Medulla oblongata (tissue), 1 donor: ENCODE measurements at regions not wholly inside any gene's neighbourhood (a gene's known extent, or its start where the extent isn't known, plus 50 kb on each side); places are given as distances from the start of the nearest gene placed in this dataset.
"Not testable (repeated sequence)": the region's sequence is repeated elsewhere in the genome, so short reads cannot be mapped to it uniquely, and the experiment has no call there.

Source experiments
- DNase-seq: peaks from one replicate; pipeline ENCODE4 v3.0.0-alpha.2; 2015; ENCODE audit errors: extremely low spot score

DNA sequence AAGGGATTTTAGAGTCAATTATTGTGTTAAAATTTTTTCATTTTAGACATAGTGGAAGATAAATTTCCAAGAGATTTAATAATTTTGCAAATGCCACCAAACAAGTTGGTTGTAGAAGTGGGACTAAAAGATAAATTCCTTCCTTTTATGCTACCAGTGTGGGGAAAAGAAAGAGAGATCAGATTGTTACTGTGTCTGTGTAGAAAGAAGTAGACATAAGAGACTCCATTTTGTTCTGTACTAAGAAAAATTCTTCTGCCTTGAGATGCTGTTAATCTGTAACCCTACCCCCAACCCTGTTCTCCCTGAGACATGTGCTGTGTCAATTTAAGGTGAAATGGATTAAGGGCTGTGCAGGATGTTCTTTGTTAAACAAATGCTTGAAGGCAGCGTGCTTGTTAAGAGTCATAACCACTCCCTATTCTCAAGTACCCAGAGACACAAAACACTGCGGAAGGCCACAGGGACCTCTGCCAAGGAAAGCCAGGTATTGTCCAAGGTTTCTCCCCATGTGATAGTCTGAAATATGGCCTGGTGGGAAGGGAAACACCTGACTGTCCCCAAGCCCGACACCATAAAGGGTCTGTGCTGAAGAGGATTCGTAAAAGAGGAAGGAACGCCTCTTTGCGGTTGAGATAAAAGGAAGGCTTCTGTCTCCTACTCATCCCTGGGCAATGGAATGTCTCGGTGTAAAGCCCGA lies 117.0 kb downstream of the CEP44 start:
- DNase-seq: not testable (repeated sequence)

GRCh38 chr4:174398728-174399127 lies 115.0 kb downstream of the CEP44 start:
- DNase-seq: no peak

GRCh38 chr4:174397366-174398155 lies 113.8 kb downstream of the CEP44 start:
- DNase-seq: no peak

DNA sequence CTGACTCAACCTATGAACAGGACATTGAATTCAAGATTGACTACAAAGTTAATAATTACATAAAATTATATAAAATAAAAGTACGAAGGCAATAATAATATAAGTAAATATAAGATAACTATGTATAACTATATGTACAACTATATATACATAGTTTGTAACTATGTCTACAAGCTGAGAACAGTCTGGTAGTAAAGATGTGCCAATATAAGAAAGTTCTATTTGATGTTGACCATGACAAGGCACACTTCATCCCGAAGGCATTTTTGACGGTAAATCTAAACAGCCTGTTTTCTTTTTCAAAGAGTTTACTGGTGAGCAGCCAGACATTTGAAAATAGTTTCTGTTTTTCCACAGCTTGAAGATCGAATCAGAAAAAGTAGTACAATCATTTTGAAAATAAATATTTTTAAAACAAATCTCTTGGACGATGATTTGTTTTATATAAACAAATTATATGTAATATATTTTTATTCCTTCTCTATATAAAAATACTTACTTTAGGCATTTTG lies 112.9 kb downstream of the CEP44 start:
- no peak for DNase-seq

DNA sequence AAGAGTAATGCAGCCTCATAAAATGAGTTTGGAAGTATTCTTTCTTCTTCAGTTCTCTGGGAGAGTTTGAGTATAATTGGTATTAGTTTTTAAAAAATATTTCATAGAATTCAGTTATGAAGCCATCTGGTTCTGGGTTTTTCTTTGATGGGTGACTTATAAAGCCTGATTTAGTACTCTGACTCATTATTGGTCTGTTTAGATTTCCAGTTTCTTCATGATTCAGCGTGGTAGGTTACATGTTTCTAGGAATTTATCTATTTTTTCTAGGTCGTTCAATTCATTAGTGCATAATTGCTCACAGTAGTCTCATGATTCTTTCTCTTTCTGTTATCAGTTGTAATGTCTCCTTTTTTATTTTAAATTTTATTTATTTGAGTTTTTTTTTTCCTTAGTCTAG lies 111.2 kb downstream of the CEP44 start:
- no peak for DNase-seq

- DNase-seq: no peak
Measured at GRCh38 chr4:174389439-174389838, 105.7 kb downstream of the CEP44 start.

DNA sequence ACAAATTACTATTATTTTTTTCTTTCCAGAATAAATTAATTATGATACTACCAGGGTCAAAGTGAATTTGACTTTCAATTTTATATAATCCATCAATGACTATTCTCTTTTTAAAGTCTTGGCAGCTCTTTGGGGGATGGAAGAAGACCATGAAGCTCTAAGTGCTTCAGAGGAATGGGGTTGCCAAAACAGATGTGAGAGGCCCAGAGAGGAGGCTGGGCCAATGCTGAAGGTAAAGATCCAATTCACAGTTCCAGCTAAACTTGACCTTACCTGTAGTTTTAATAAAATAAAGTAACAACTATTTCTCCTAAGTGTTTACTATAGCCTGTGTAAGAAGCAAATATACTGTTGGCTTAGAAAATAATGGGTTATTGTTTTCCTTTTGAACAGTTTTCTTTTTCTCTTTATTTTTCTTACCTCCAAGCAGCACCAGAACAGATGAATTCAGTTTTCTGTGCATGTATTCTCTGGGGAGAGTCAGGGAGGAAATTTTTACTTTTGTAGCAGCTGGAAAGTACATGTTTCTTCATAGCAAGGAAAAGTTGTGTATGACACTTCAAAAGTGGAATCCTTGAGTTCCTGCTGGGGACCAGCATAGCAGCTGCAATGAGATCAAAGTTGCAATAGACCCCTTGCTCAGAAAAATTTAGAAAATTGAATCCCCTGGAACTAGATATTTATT lies 104.9 kb downstream of the CEP44 start:
- no peak for DNase-seq

DNA sequence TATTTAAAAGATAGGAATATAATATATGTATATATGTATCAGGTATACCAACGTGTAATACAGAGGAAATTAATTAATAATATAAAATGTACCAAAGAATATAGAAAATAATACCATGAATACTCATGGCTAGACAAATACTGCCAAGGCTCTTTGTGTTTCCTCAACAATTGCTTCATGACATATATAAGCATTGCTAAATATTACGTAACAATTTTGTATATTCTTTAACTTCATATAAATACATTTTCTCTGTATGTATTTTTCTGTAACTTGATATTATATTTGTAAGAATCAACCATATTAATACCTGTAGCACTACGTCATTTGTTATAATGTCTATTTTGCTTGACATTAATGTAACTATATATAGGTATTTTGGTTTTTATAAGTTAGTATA lies 104.0 kb downstream of the CEP44 start:
- no peak for DNase-seq

- DNase-seq: no peak
Measured at GRCh38 chr4:174387143-174387542, 103.4 kb downstream of the CEP44 start.

DNA sequence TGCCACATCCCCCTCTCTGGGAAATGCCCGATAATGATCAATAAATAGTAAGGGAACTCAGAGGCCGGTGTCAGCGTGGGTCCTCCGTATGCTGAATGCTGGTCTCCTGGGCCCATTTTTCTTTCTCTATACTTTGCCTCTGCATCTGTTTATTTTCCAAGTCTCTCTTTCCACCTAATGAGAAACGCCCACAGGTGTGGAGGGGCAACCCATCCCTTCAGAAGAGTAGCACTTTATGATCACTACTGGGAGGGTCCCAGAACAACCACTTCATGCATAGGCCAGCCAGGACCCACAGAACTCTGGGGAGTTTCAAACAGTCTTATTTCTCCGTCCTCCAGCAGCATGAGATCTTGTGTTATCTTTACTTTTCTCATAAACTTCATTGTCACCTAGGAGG lies 100.1 kb downstream of the CEP44 start:
- no peak for DNase-seq

- not testable (repeated sequence) for DNase-seq
Measured at GRCh38 chr4:174382938-174383605, 99.4 kb downstream of the CEP44 start.
